Thymus (tissue), 11 donors: ENCODE measurements at regions not wholly inside any gene's neighbourhood (a gene's known extent, or its start where the extent isn't known, plus 50 kb on each side); places are given as distances from the start of the nearest gene placed in this dataset.

ENCODE experiments used
- DNase-seq, 9 donors: peaks; one replicate each; pipeline ENCODE4 v3.0.0-alpha.2; 2013; ENCODE audit warnings: low spot score in 9 of 9, low read depth in 6 of 9, missing footprints in 1 of 9
- H3K27ac ChIP-seq, 2 donors: one replicate each; pipeline ENCODE4 v1.5.1; 2013; ENCODE audit warnings: control low read depth in 1 of 2, low read depth in 1 of 2, low read length in 1 of 2, mild to moderate bottlenecking in 1 of 2, moderate library complexity in 1 of 2
- H3K27me3 ChIP-seq, 2 donors: one replicate each; pipeline ENCODE4 v1.5.1; 2013; ENCODE audit warnings: low read length in 1 of 2; ENCODE audit not compliant: control insufficient read depth in 2 of 2, insufficient read depth in 1 of 2
- H3K36me3 ChIP-seq, 2 donors: one replicate each; pipeline ENCODE4 v1.5.1; 2013; ENCODE audit warnings: low read length in 1 of 2, mild to moderate bottlenecking in 1 of 2, moderate library complexity in 1 of 2; ENCODE audit not compliant: control insufficient read depth in 2 of 2, insufficient read depth in 2 of 2
- H3K4me1 ChIP-seq, 2 donors: one replicate each; pipeline ENCODE4 v1.5.1; 2013; ENCODE audit warnings: low read length in 2 of 2; ENCODE audit not compliant: control insufficient read depth in 2 of 2, insufficient read depth in 2 of 2
- H3K4me3 ChIP-seq, 2 donors: one replicate each; pipeline ENCODE4 v1.5.1; 2013; ENCODE audit warnings: low read length in 2 of 2, control low read depth in 1 of 2, mild to moderate bottlenecking in 1 of 2
- H3K9me3 ChIP-seq, 2 donors: one replicate each; pipeline ENCODE4 v1.5.1; 2013; ENCODE audit warnings: low read length in 1 of 2, mild to moderate bottlenecking in 1 of 2; ENCODE audit not compliant: control insufficient read depth in 2 of 2, insufficient read depth in 1 of 2
- WGBS: extraction: QIAGEN DNeasy Blood & Tissue Kit; methylation state at CpG from one replicate; pipeline ENCODE4 v1.1.7; 2013; 5-methylcytosine and 5-hydroxymethylcytosine counted together
- donor health status: healthy.

DNA sequence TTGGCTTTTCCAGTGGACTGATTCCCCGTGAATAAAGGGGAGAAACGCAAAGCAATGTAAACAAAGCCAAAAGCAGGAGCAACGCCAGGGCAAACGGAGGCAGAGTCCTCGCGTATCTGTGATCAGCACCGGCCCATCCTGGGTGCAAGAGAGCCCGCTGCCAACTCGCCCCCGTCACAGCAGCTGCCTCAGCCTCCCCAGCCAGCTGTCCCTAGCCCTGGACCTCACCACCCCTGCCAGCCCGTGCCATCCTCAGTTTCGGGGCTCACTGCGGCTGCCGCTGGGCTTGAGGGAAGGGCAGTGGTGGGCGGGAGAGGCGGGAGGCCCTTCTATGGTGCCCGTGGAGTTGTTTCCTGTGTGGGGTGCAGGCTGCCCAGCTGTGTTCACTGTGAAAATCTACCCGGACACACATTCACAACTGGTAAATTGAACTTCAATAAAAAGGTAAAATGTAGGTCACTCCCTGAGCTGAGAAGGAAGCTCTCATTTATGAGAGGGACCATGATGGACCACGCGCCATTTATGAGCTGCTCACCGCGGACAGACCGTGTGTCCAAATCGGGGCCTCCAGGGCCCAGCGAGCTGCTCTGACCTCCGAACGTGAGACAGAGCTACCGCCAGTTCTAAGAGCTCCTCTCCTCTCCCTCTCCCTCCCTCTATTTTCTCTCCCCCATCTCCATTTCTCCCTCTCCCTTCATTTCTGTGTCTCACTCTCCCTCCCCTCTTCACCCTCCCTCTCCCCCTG, 330.5 kb upstream of the SFSWAP start:
- Histone ChIP-seq H3K36me3 (no peaks in the 10 kb centered on the region), H3K27ac (no peak overlapping the region), H3K4me1 (no peaks in the 10 kb centered on the region), H3K9me3 (peaks cover 0 to 1% of the 10 kb centered on the region in 2 donors), H3K27me3 (peaks cover 0 to 21% of the 10 kb centered on the region in 2 donors), H3K4me3 (no peak overlapping the region)
- 78% methylated on average over 28 of the region's 28 CpGs for WGBS
- DNase-seq, result no peak

DNA sequence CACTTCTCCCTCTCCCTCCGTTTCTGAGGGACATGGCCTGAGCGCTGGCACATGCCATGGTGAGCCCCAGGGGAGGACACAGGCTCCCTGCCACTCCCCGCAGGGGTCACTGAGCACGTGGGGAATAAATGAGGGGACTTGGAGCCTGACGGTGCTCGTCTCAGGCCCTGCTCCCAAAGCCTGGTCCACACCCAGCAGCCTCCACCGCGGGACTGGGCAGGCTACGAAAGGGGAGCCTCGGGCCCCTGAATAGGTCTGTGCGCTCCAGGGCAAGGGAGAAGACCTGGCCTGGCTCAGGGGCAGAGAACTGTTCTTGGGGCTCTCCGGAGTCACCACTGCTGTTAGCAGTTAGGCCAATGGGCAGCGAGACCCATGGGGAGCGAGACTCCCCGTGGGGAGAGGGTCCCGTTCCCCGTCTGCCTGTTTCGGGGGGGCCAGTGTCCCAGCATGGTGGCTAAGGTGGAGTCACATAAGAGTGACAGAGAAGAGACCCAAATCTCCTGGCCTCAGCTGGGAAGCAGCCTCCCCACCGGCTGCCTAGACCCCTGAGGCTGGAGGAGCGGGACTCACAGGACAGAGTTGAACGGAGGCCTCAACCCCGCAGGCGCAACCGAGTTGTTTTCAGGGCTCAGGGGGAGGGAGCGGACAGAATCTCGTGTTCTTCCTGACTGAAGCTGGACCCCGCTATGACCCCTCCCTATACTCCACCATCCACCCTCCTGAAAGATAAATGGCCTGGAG, 329.8 kb upstream of the SFSWAP start:
- no peak for DNase-seq
- Histone ChIP-seq H3K9me3 (peaks cover 0 to 1% of the 10 kb centered on the region in 2 donors), H3K36me3 (no peaks in the 10 kb centered on the region), H3K27me3 (peaks cover 0 to 21% of the 10 kb centered on the region in 2 donors), H3K4me1 (no peaks in the 10 kb centered on the region), H3K27ac (no peak overlapping the region), H3K4me3 (no peak overlapping the region)
- 73% methylated on average over 27 of the region's 27 CpGs for WGBS

DNA sequence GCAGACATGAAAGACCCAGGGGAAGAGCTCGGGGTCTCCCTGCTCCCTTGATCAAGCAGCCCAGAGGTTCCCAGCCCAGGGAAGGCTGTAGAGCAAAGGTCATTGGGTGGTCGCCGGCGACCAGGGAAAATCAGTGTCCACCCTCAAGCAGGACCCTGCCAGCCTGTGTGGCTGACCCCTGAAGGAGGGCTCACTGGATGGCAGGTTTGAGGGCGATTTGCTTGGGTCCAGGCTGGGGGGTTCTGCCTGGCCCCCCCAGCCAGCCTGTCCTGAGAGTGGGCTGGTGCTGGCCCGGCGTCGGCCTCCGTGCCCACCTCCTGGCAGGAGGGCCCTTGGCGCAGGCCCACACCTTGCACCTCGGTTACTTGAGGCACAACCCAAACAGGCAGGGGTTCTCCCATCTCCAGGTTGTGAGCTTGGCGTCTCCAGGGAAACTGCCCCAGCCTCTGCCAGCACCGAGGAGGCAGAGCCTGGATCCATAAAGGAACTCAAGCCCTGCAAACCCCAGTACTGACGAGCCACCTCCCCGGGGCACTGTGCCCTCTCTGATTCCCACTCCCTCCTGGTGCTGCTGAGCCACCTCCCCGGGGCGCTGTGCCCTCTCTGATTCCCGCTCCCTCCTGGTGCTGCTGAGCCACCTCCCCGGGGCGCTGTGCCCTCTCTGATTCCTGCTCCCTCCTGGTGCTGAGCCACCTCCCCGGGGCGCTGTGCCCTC, 329.0 kb upstream of the SFSWAP start:
- peaks cover 0 to 21% of the 10 kb centered on the region in 2 donors for H3K27me3 ChIP-seq
- no peak for DNase-seq
- no peak overlapping the region for H3K4me3 ChIP-seq

DNA sequence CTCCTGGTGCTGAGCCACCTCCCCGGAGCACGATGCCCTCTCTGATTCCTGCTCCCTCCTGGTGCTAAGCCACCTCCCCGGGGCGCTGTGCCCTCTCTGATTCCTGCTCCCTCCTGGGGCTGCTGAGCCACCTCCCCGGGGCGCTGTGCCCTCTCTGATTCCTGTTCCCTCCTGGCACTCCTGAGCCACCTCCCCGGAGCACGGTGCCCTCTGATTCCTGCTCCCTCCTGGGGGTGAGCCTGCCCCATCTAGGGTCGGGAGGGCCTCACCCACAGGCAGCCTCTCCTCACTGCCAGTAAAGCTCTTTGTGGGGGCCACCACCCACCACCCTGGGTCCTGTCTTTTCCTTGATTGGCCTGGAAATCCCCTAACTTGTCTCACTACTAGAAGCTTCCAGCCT, 327.6 kb upstream of the SFSWAP start:
- Histone ChIP-seq H3K27ac (no peak overlapping the region), H3K36me3 (no peaks in the 10 kb centered on the region), H3K9me3 (peaks cover 0 to 1% of the 10 kb centered on the region in 2 donors), H3K27me3 (peaks cover 0 to 21% of the 10 kb centered on the region in 2 donors), H3K4me3 (no peak overlapping the region), H3K4me1 (peaks cover 0 to 11% of the 10 kb centered on the region in 2 donors)
- WGBS, result 87% methylated on average over 9 of the region's 9 CpGs
- no peak for DNase-seq

More for the DNA sequence above, 329.0 kb upstream of the SFSWAP start:
- 88% methylated on average over 22 of the region's 22 CpGs for whole genome bisulfite sequencing
- Histone ChIP-seq H3K9me3 (peaks cover 0 to 1% of the 10 kb centered on the region in 2 donors), H3K27ac (no peak overlapping the region), H3K36me3 (no peaks in the 10 kb centered on the region), H3K4me1 (peaks cover 0 to under 1% of the 10 kb centered on the region in 2 donors)

DNA sequence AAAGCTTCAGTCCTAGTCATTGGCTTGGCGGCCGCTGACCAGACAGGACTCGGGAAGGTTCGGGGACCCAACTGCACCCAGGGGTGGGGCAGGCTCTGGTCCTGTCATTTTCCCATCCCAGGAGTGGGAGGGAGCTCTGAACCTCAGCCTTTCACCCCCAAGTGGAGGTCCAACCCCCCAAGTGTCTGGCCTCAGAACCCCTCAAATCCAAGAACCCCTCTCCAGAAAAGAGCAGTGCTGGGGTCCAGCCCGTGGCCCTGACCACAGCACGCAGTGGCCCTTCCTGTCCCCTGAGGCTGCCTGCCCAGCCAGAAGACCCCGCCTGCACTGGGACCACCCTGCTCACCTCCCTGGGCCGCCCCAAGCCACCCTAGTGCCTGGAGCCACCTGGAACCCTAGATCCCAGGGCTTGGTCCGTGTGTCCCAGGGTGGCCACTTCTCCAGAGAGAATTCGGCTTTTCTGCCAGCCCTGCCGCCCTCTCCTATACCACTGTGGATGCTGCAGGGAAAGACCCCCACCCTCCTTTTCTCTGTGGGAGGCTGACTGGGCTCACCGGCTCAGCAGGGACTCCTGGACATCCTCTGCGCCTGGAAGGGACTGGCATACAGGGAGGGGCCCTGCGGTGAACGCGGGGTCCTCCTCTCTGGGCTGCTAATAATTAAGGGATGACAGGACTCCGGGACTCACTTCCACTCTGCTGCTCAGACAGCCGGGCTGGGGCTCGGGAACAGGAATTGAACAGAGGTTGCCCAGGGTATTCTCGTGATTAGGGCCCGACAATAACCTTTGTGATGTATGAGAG, 326.9 kb upstream of the SFSWAP start:
- DNase-seq, result no peak
- Histone ChIP-seq H3K9me3 (peaks cover 0 to 1% of the 10 kb centered on the region in 2 donors), H3K27ac (no peak overlapping the region), H3K4me1 (peaks cover 0 to 14% of the 10 kb centered on the region in 2 donors), H3K27me3 (peaks cover 0 to 19% of the 10 kb centered on the region in 2 donors), H3K36me3 (no peaks in the 10 kb centered on the region), H3K4me3 (no peak overlapping the region)
- 79% methylated on average over 21 of the region's 21 CpGs for WGBS

DNA sequence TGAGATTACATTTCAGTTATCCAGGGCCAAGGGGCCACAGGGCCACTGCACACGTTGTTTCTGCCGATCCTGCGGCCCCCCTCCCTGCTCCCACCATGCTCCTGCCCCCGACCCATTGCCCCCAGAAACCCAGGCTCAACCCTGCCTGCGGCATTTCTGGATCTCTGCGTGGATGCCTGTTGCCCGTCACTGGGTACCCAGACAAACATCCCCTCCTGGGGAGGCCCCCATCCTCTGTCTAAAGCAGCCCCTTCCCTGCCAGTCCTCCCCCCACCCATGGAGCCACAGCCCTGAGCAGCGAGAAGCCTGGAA, 326.4 kb upstream of the SFSWAP start:
- no peak overlapping the region for H3K4me3 ChIP-seq
- no peak overlapping the region for H3K27ac ChIP-seq
- no peaks in the 10 kb centered on the region for H3K36me3 ChIP-seq
- H3K4me1 ChIP-seq, result peaks cover 0 to 14% of the 10 kb centered on the region in 2 donors
- 82% methylated on average over 8 of the region's 8 CpGs for WGBS
- peaks cover 0 to 1% of the 10 kb centered on the region in 2 donors for H3K9me3 ChIP-seq
- H3K27me3 ChIP-seq, result peaks cover 0 to 16% of the 10 kb centered on the region in 2 donors
- no peak for DNase-seq

DNA sequence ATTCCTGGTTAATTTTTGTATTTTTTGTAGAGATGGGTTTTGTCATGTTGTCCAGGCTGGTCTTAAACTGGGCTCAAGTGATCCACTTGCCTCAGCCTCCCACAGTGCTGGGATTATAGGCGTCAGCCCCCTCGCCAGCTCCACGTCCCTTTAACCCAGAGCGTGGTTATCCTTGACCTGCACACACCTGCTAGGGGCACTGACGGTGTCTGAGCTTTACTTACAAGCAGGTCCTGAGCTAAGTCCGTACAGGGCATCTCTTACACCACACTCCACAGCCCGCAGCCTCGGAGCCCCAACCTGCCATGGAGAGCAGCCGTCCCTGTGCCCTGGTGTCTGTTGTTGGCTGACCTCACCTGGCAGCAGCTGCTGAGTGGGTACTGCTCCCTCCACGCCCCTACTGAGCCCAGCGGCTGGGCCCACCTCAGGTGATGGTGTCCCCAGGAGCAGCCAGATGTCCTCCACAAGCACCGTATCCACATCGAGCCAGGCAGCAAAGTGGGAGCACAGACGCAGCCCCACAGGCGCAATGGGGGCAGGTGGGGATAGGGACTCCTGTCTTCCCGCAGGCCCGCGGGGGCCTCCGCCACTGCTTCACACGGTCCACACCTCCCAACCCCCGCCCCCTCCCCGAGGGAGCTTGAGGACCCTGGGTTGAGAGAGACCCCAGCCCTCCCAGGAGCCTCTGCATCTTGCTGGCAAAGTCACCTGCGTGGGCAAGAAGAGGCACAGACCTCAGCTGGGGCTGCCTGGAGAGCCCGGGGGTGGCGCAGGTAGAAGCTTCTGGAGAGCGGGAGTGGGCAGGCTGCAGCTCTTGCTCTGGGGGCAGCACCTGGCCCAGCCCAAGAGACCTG, 325.4 kb upstream of the SFSWAP start:
- Histone ChIP-seq H3K9me3 (no peaks in the 10 kb centered on the region), H3K36me3 (no peaks in the 10 kb centered on the region), H3K27ac (no peak overlapping the region), H3K4me3 (no peak overlapping the region), H3K27me3 (peaks cover 0 to 9% of the 10 kb centered on the region in 2 donors), H3K4me1 (peaks cover 0 to 14% of the 10 kb centered on the region in 2 donors)
- WGBS, result 85% methylated on average over 26 of the region's 26 CpGs
- DNase-seq, result no peak

DNA sequence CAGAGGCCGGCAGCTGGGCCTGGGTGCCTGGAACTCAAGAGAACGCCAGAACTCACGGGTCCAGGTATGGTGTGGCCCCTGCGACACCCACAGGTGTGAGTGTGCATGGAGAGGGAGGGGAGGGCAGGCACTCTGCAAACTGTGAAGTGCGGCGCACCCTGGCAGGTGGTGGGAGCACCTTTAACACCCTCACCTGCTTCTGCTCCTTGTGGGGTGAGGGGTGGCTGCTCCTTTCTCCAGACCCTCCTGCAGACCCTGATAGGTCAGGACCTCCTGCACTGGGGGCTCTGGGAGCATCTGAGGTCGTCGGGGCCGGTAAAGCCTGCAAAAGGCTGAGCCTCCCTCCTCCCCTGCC, 324.7 kb upstream of the SFSWAP start:
- peaks cover 0 to 3% of the 10 kb centered on the region in 2 donors for H3K27me3 ChIP-seq
- no peak for DNase-seq

More for the DNA sequence above, 324.7 kb upstream of the SFSWAP start:
- no peaks in the 10 kb centered on the region for H3K36me3 ChIP-seq
- no peaks in the 10 kb centered on the region for H3K9me3 ChIP-seq
- H3K4me1 ChIP-seq, result peaks cover 0 to 14% of the 10 kb centered on the region in 2 donors
- no peak overlapping the region for H3K27ac ChIP-seq
- no peak overlapping the region for H3K4me3 ChIP-seq
- 81% methylated on average over 9 of the region's 9 CpGs for WGBS
